GM23338 (cell line): ENCODE measurements at regions not wholly inside any gene's neighbourhood (a gene's known extent, or its start where the extent isn't known, plus 50 kb on each side); places are given as distances from the start of the nearest gene placed in this dataset.

Experiments
- CREB1 ChIP-seq: fragments of 250-450 bp; sonication (Bioruptor Pico); IDR thresholded peaks from 2 replicates; pipeline ENCODE4 v1.5.0; 2020; ENCODE audit warnings: low read depth, mild to moderate bottlenecking, moderate library complexity
- CTCF ChIP-seq, 2 experiments: fragments of 200-600 bp in 1 of 2; sonication (generic) in 1 of 2; conservative IDR thresholded peaks; 2 replicates each; pipeline versions ENCODE4 v1.5.1 to v1.6.1; 2016 to 2017; ENCODE audit warnings: antibody characterized with exemption in 2 of 2, low read depth in 2 of 2, mild to moderate bottlenecking in 2 of 2, moderate library complexity in 1 of 2
- ETS1 ChIP-seq: IDR thresholded peaks from 2 replicates; pipeline ENCODE4 v1.6.1; 2016; ENCODE audit warnings: antibody characterized with exemption
- EZH2 ChIP-seq: fragments of 200-600 bp; sonication (generic); IDR thresholded peaks from one replicate; pipeline ENCODE4 v1.8.0; 2017; ENCODE audit warnings: antibody characterized with exemption, mild to moderate bottlenecking, low read depth; ENCODE audit not compliant: unreplicated experiment
- EZH2phosphoT487 ChIP-seq: fragments of 200-600 bp; sonication (generic); IDR thresholded peaks from one replicate; pipeline ENCODE4 v1.8.1; 2018; ENCODE audit warnings: antibody characterized with exemption; ENCODE audit not compliant: unreplicated experiment
- JUNB ChIP-seq: IDR thresholded peaks from one replicate; pipeline ENCODE4 v1.6.1; 2016; ENCODE audit warnings: antibody characterized with exemption; ENCODE audit not compliant: unreplicated experiment
- NANOG ChIP-seq: IDR thresholded peaks from 2 replicates; pipeline ENCODE4 v1.6.1; 2016; ENCODE audit warnings: antibody characterized with exemption, borderline replicate concordance
- POLR2AphosphoS5 ChIP-seq: IDR thresholded peaks from 2 replicates; pipeline ENCODE4 v1.6.1; 2016; ENCODE audit warnings: antibody characterized with exemption, low read depth
- REST ChIP-seq: IDR thresholded peaks from one replicate; pipeline ENCODE4 v1.6.1; 2018; ENCODE audit warnings: antibody characterized with exemption; ENCODE audit not compliant: unreplicated experiment
- STAT1 ChIP-seq: IDR thresholded peaks from one replicate; pipeline ENCODE4 v1.6.1; 2016; ENCODE audit warnings: antibody characterized with exemption; ENCODE audit not compliant: unreplicated experiment
- ZNF114 ChIP-seq: fragments of 250-450 bp; sonication (Bioruptor Pico); IDR thresholded peaks from 2 replicates; pipeline ENCODE4 v1.5.0; 2020; ENCODE audit warnings: mild to moderate bottlenecking, moderate library complexity
- ZNF331 ChIP-seq: fragments of 250-450 bp; sonication (Bioruptor Pico); IDR thresholded peaks from 2 replicates; pipeline ENCODE4 v1.5.0; 2020; ENCODE audit warnings: low read depth, mild to moderate bottlenecking, moderate library complexity
- ZNF462 ChIP-seq: fragments of 250-450 bp; sonication (Bioruptor Pico); IDR thresholded peaks from 2 replicates; pipeline ENCODE4 v1.5.0; 2020; ENCODE audit warnings: mild to moderate bottlenecking, moderate library complexity

- TF ChIP-seq CTCF (conservative IDR thresholded peaks at IDR 0.05; ENCODE audit: low read depth in 2 of 2) (no peak), EZH2phosphoT487 (no peak), CREB1 (CRISPR knock-in tag) (no peak), POLR2AphosphoS5 (no peak), JUNB (no peak), REST (no peak), EZH2 (no peak), STAT1 (no peak), ZNF331 (CRISPR knock-in tag) (no peak), ETS1 (no peak), ZNF462 (CRISPR knock-in tag) (no peak), ZNF114 (CRISPR knock-in tag) (no peak), NANOG (no peak)
Observed at GRCh38 chr15:72915843-72916242, 132.3 kb upstream of the ADPGK start.
